SK-N-SH (cell line): ENCODE measurements at regions not wholly inside any gene's neighbourhood (a gene's known extent, or its start where the extent isn't known, plus 50 kb on each side); places are given as distances from the start of the nearest gene placed in this dataset.

Experiments used
- CTCF ChIP-seq: fragments of 200-600 bp; sonication (generic); IDR thresholded peaks from 2 replicates; pipeline ENCODE4 v1.6.1; 2017; ENCODE audit warnings: antibody characterized with exemption, mild to moderate bottlenecking, moderate library complexity
- EP300 ChIP-seq, 2 experiments: IDR thresholded peaks; 2 replicates each; pipeline versions ENCODE4 v1.4.0 to v1.6.1; 2012; ENCODE audit warnings: borderline replicate concordance in 1 of 2, low read depth in 1 of 2, low read length in 1 of 2
- GABPA ChIP-seq: IDR thresholded peaks from 2 replicates; pipeline ENCODE4 v1.4.0; 2012; ENCODE audit warnings: low read depth, mild to moderate bottlenecking
- MAX ChIP-seq: IDR thresholded peaks from 2 replicates; pipeline ENCODE4 v1.4.0; 2012; ENCODE audit warnings: low read depth
- MXI1 ChIP-seq: IDR thresholded peaks from 2 replicates; pipeline ENCODE4 v1.6.1; 2012; ENCODE audit warnings: mild to moderate bottlenecking, low read depth, low read length, improper control_type of control experiment
- POLR2AphosphoS5 ChIP-seq: IDR thresholded peaks from 2 replicates; pipeline ENCODE4 v1.6.1; 2012; ENCODE audit warnings: low read depth, low read length
- RAD21 ChIP-seq: IDR thresholded peaks from 2 replicates; pipeline ENCODE4 v1.6.1; 2012; ENCODE audit warnings: mild to moderate bottlenecking, low read length
- REST ChIP-seq: IDR thresholded peaks from 2 replicates; pipeline ENCODE4 v1.6.1; 2012; ENCODE audit warnings: mild to moderate bottlenecking, low read depth, low read length, moderate library complexity
- RFX5 ChIP-seq: IDR thresholded peaks from 2 replicates; pipeline ENCODE4 v1.6.1; 2012; ENCODE audit warnings: mild to moderate bottlenecking, improper control_type of control experiment, low read length
- SIN3A ChIP-seq: IDR thresholded peaks from 2 replicates; pipeline ENCODE4 v1.6.1; 2012; ENCODE audit warnings: low read depth, mild to moderate bottlenecking, low read length, moderate library complexity, borderline replicate concordance
- TAF1 ChIP-seq: IDR thresholded peaks from 2 replicates; pipeline ENCODE4 v1.6.1; 2012; ENCODE audit warnings: low read depth, mild to moderate bottlenecking, low read length, moderate library complexity, borderline replicate concordance
- YY1 ChIP-seq: IDR thresholded peaks from 2 replicates; pipeline ENCODE4 v1.4.0; 2012; ENCODE audit warnings: low read depth, mild to moderate bottlenecking

GRCh38 chr10:111871458-111871857 lies 312.1 kb downstream of the GPAM start:
- TF ChIP-seq YY1 (no peak), EP300 (IDR thresholded peaks at IDR 0.05; ENCODE audit: borderline replicate concordance in 1 of 2, low read depth in 1 of 2, low read length in 1 of 2) (no peak), CTCF (no peak), TAF1 (no peak), RAD21 (no peak), SIN3A (no peak), POLR2AphosphoS5 (no peak), REST (no peak), MXI1 (no peak), GABPA (no peak), RFX5 (no peak), MAX (no peak)
